ENCODE measurements at regions not wholly inside any gene's neighbourhood (a gene's known extent, or its start where the extent isn't known, plus 50 kb on each side); places are given as distances from the start of the nearest gene placed in this dataset.

- no peaks in the 10 kb centered on the region for H3K9me3 ChIP-seq (ENCODE audit: control insufficient read depth, low read length)
- no peak overlapping the region for H2AFZ ChIP-seq
- H3K79me2 ChIP-seq, result no peaks in the 10 kb centered on the region
- no peak overlapping the region for H3K27ac ChIP-seq
- H3K27me3 ChIP-seq (ENCODE audit: control insufficient read depth, insufficient read depth, low read length), result no peaks in the 10 kb centered on the region
- no peak overlapping the region for H3K9ac ChIP-seq
- no peak for TF ChIP-seq CTCF (IDR thresholded peaks at IDR 0.05)
- no peak overlapping the region for H3K4me3 ChIP-seq (ENCODE audit: low read depth, low read length)
- no peaks in the 10 kb centered on the region for H3K36me3 ChIP-seq (ENCODE audit: control insufficient read depth, insufficient read depth, low read length)
- H3K4me1 ChIP-seq, result peaks cover 9% of the 10 kb centered on the region
- no peak overlapping the region for H3K4me2 ChIP-seq (ENCODE audit: low read length)
Observed at GRCh38 chrX:140923118-140923517, 79.3 kb upstream of the SPANXB1 start.

GRCh38 chrX:140928739-140929138 lies 73.7 kb upstream of the SPANXB1 start:
- TF ChIP-seq CTCF (IDR thresholded peaks at IDR 0.05), result no peak
- no peak overlapping the region for H3K9ac ChIP-seq
- H3K27me3 ChIP-seq (ENCODE audit: control insufficient read depth, insufficient read depth, low read length), result no peaks in the 10 kb centered on the region
- no peak overlapping the region for H3K27ac ChIP-seq
- H3K4me1 ChIP-seq, result no peaks in the 10 kb centered on the region
- no peaks in the 10 kb centered on the region for H3K79me2 ChIP-seq
- no peak overlapping the region for H3K4me3 ChIP-seq (ENCODE audit: low read depth, low read length)
- H3K4me2 ChIP-seq (ENCODE audit: low read length), result no peak overlapping the region
- H3K9me3 ChIP-seq (ENCODE audit: control insufficient read depth, low read length), result no peaks in the 10 kb centered on the region
- H2AFZ ChIP-seq, result no peak overlapping the region
- no peaks in the 10 kb centered on the region for H3K36me3 ChIP-seq (ENCODE audit: control insufficient read depth, insufficient read depth, low read length)

GRCh38 chrX:140933016-140933415 lies 69.4 kb upstream of the SPANXB1 start:
- no peak for TF ChIP-seq CTCF (IDR thresholded peaks at IDR 0.05)
- H3K4me1 ChIP-seq, result no peaks in the 10 kb centered on the region
- H3K9ac ChIP-seq, result no peak overlapping the region
- no peaks in the 10 kb centered on the region for H3K9me3 ChIP-seq (ENCODE audit: control insufficient read depth, low read length)
- H3K4me2 ChIP-seq (ENCODE audit: low read length), result no peak overlapping the region
- no peak overlapping the region for H3K4me3 ChIP-seq (ENCODE audit: low read depth, low read length)
- H2AFZ ChIP-seq, result no peak overlapping the region
- H3K79me2 ChIP-seq, result no peaks in the 10 kb centered on the region
- no peak overlapping the region for H3K27ac ChIP-seq
- no peaks in the 10 kb centered on the region for H3K36me3 ChIP-seq (ENCODE audit: control insufficient read depth, insufficient read depth, low read length)
- H3K27me3 ChIP-seq (ENCODE audit: control insufficient read depth, insufficient read depth, low read length), result no peaks in the 10 kb centered on the region

GRCh38 chrX:140933874-140934655 lies 68.3 kb upstream of the SPANXB1 start:
- no peak overlapping the region for H2AFZ ChIP-seq
- H3K27ac ChIP-seq, result no peak overlapping the region
- H3K9ac ChIP-seq, result no peak overlapping the region
- H3K79me2 ChIP-seq, result no peaks in the 10 kb centered on the region
- H3K4me2 ChIP-seq (ENCODE audit: low read length), result no peak overlapping the region
- H3K36me3 ChIP-seq (ENCODE audit: control insufficient read depth, insufficient read depth, low read length), result no peaks in the 10 kb centered on the region
- H3K27me3 ChIP-seq (ENCODE audit: control insufficient read depth, insufficient read depth, low read length), result no peaks in the 10 kb centered on the region
- no peaks in the 10 kb centered on the region for H3K9me3 ChIP-seq (ENCODE audit: control insufficient read depth, low read length)
- no peaks in the 10 kb centered on the region for H3K4me1 ChIP-seq
- no peak overlapping the region for H3K4me3 ChIP-seq (ENCODE audit: low read depth, low read length)
- TF ChIP-seq CTCF (IDR thresholded peaks at IDR 0.05), result no peak

GRCh38 chrX:140943513-140943912 lies 58.9 kb upstream of the SPANXB1 start:
- Histone ChIP-seq H3K4me1 (no peaks in the 10 kb centered on the region), H3K79me2 (no peaks in the 10 kb centered on the region), H3K9me3 (ENCODE audit: control insufficient read depth, low read length) (no peaks in the 10 kb centered on the region), H3K36me3 (ENCODE audit: control insufficient read depth, insufficient read depth, low read length) (no peaks in the 10 kb centered on the region), H3K4me3 (ENCODE audit: low read depth, low read length) (no peak overlapping the region), H3K9ac (no peak overlapping the region), H3K27ac (no peak overlapping the region), H2AFZ (no peak overlapping the region), H3K4me2 (ENCODE audit: low read length) (no peak overlapping the region), H3K27me3 (ENCODE audit: control insufficient read depth, insufficient read depth, low read length) (no peaks in the 10 kb centered on the region)
- no peak for TF ChIP-seq CTCF (IDR thresholded peaks at IDR 0.05)
